HepG2 (cell line): ENCODE measurements at regions not wholly inside any gene's neighbourhood (a gene's known extent, or its start where the extent isn't known, plus 50 kb on each side); places are given as distances from the start of the nearest gene placed in this dataset.

Experiments used
- ATAC-seq: fragments of 200-7000 bp; cut with Tn5 transposase; 3 replicates; pipeline ENCODE4 v1.9.1; 2020; ENCODE audit warnings: mild to moderate bottlenecking, moderate library complexity
- BruUV-seq: library from RNA; stranded (reverse); fragments of 400-500 nt; replicated peaks from 2 replicates; lab custom pipeline; 2021; lab: Mats Ljungman, UMichigan
- CTCF ChIA-PET: fragments of 300-600 bp; formaldehyde crosslinking; extraction: SDS; loops from one replicate; lab custom pipeline; 2021; ENCODE audit warnings: low total read pairs, inconsistent platforms, low intra/inter-chr PET ratio; lab: Yijun Ruan, JAX
- POLR2A ChIA-PET: fragments of 350-600 bp; sonication (Branson Sonifier 250); formaldehyde crosslinking; loops from one replicate; lab custom pipeline; 2020; ENCODE audit warnings: antibody characterized with exemption, inconsistent platforms; lab: Yijun Ruan, JAX
- DNase-seq: peaks from one replicate; pipeline ENCODE4 v3.0.0-alpha.2; 2015; ENCODE audit warnings: low spot score
- FAIRE-seq: peaks from 3 replicates; lab custom pipeline; 2011; peaks lifted over from hg19 to GRCh38; lab: Jason Lieb, UNC
- H2AFZ ChIP-seq: one replicate; pipeline ENCODE4 v1.6.1; 2011; ENCODE audit warnings: low read length, inconsistent platforms
- H3K27ac ChIP-seq: fragments of 300-600 bp; 3 replicates; pipeline ENCODE4 v1.8.0; 2011; ENCODE audit warnings: mixed run types, mild to moderate bottlenecking, mixed read lengths, low read length, inconsistent platforms; ENCODE audit not compliant: insufficient read depth; ENCODE audit errors: extremely low read length
- H3K27me3 ChIP-seq, 2 experiments: fragments of 200-600 bp in 1 of 2; 2 replicates in 1 of 2; 3 replicates in 1 of 2; pipeline versions ENCODE4 v1.6.0 to v1.8.0; 2011; ENCODE audit warnings: low read length in 2 of 2, mild to moderate bottlenecking in 2 of 2, moderate library complexity in 2 of 2, inconsistent platforms in 1 of 2; ENCODE audit not compliant: insufficient read depth in 2 of 2, control insufficient read depth in 1 of 2
- H3K36me3 ChIP-seq, 2 experiments: fragments of 200-600 bp in 1 of 2; replicated peaks in 1 of 2; 2 replicates in 1 of 2; 3 replicates in 1 of 2; pipeline versions ENCODE4 v1.5.1 to v1.8.0; 2011; ENCODE audit warnings: low read length in 2 of 2, inconsistent platforms in 1 of 2; ENCODE audit not compliant: insufficient read depth in 2 of 2, control insufficient read depth in 1 of 2
- H3K4me1 ChIP-seq: 2 replicates; pipeline ENCODE4 v1.5.1; 2012; ENCODE audit warnings: low read length, inconsistent platforms; ENCODE audit not compliant: insufficient read depth
- H3K4me2 ChIP-seq: 2 replicates; pipeline ENCODE4 v1.6.0; 2011; ENCODE audit warnings: low read depth, low read length, inconsistent platforms
- H3K4me3 ChIP-seq, 3 experiments: fragments of 200-600 bp in 1 of 3; sonication (generic), shearing (Covaris generic) in 1 of 3; replicated peaks in 1 of 3; 2 replicates each; pipeline ENCODE4 v1.5.1; 2011 to 2016; ENCODE audit warnings: low read length in 3 of 3, inconsistent platforms in 2 of 3, low read depth in 2 of 3, mild to moderate bottlenecking in 2 of 3, control low read depth in 1 of 3, mixed read lengths in 1 of 3; ENCODE audit not compliant: insufficient read depth in 1 of 3
- H3K79me2 ChIP-seq: one replicate; pipeline ENCODE4 v1.6.1; 2011; ENCODE audit warnings: low read length, inconsistent platforms; ENCODE audit not compliant: insufficient read depth
- H3K9ac ChIP-seq: 2 replicates; pipeline ENCODE4 v1.6.0; 2011; ENCODE audit warnings: mild to moderate bottlenecking, low read depth, low read length, inconsistent platforms; ENCODE audit not compliant: insufficient read depth
- H3K9me3 ChIP-seq: 2 replicates; pipeline ENCODE4 v1.5.1; 2012; ENCODE audit warnings: mild to moderate bottlenecking, low read length
- H4K20me1 ChIP-seq: 2 replicates; pipeline ENCODE4 v1.6.0; 2011; ENCODE audit warnings: inconsistent platforms, mild to moderate bottlenecking, low read length, moderate library complexity; ENCODE audit not compliant: insufficient read depth
- IKZF1 ChIP-seq: fragments of 450-650 bp; IDR thresholded peaks from 2 replicates; pipeline ENCODE4 v1.7.1; 2016
- JUN ChIP-seq: sonication (generic); formaldehyde crosslinking; IDR thresholded peaks from 2 replicates; pipeline ENCODE4 v1.4.0; 2020; ENCODE audit warnings: mild to moderate bottlenecking, missing genetic modification reagents
- SRSF4 ChIP-seq: fragments of 200-400 bp; formaldehyde crosslinking; IDR thresholded peaks from one replicate; pipeline ENCODE4 v1.6.1; 2018; ENCODE audit warnings: mild to moderate bottlenecking, low read depth, low read length, moderate library complexity; ENCODE audit not compliant: poor library complexity, severe bottlenecking
- SUZ12 ChIP-seq: fragments of 150-350 bp; IDR thresholded peaks from 2 replicates; pipeline ENCODE4 v1.6.1; 2014; ENCODE audit warnings: low read depth, low read length
- ZBTB7B ChIP-seq: sonication (generic); formaldehyde crosslinking; IDR thresholded peaks from 2 replicates; pipeline ENCODE4 v1.4.0; 2020; ENCODE audit warnings: missing genetic modification reagents
- ZNF326 ChIP-seq: sonication (generic); formaldehyde crosslinking; IDR thresholded peaks from 2 replicates; pipeline ENCODE4 v1.4.0; 2020; ENCODE audit warnings: missing genetic modification reagents, borderline replicate concordance
- ZNF383 ChIP-seq: sonication (generic); formaldehyde crosslinking; IDR thresholded peaks from 2 replicates; pipeline ENCODE4 v1.4.0; 2020; ENCODE audit warnings: missing genetic modification reagents, mild to moderate bottlenecking, borderline replicate concordance
- ZNF839 ChIP-seq: sonication (generic); formaldehyde crosslinking; IDR thresholded peaks from 2 replicates; pipeline ENCODE4 v1.4.0; 2020; ENCODE audit warnings: missing genetic modification reagents, mild to moderate bottlenecking, borderline replicate concordance
- WGBS: methylation state at CpG from one replicate; pipeline ENCODE4 v1.1.6; 2017; ENCODE audit warnings: low lambda C conversion rate; 5-methylcytosine and 5-hydroxymethylcytosine counted together
- in situ Hi-C: cut with HindIII; loops from 2 replicates; pipeline ENCODE4 v1.10.0; 2017; ENCODE audit warnings: low pct_unique_long_range_greater_than_20kb; ENCODE audit not compliant: extremely low pct_ligation_motif_present
- intact Hi-C: fragments of 100-400 bp; cut with micrococcal nuclease; formaldehyde crosslinking; loops from one replicate; pipeline ENCODE4 v1.10.0; 2022; ENCODE audit not compliant: unreplicated experiment
- TF ChIP-seq, protein P1 (sequence below): sonication (generic); formaldehyde crosslinking; IDR thresholded peaks from 2 replicates; pipeline ENCODE4 v1.4.0; 2020; ENCODE audit warnings: missing genetic modification reagents, low read depth, mild to moderate bottlenecking, borderline replicate concordance
- TF ChIP-seq, protein P2 (sequence below): sonication (generic); formaldehyde crosslinking; conservative IDR thresholded peaks from 2 replicates; pipeline ENCODE4 v1.8.1; 2023; ENCODE audit warnings: missing genetic modification reagents
- TF ChIP-seq, protein P3 (sequence below): IDR thresholded peaks from 2 replicates; pipeline ENCODE4 v1.6.1; 2016; ENCODE audit warnings: missing biosample characterization, missing genetic modification reagents, low read depth

DNA sequence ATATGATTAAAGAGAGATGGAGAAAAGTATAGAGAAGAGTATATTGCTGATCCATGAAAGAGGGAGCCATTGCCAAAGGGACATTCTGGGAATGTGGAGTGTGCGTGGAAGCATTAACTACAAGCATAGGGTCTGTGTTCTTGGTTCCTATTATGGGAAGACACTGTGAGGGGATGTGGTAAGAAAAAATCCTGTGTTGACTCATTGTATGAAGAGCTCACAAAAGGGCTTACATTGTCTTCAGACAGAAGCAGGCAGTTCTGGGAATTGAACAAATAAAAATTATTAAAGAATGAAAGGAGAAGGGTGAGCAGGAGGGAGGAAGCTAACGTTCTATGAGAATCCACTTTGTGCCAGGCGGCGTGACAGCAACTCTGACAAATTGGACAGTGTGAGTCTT lies 250.4 kb upstream of the CHD1 start:
- H2AFZ ChIP-seq, result no peak overlapping the region
- ChIA-PET CTCF (no interaction called here), POLR2A (no interaction called here)
- H3K4me1 ChIP-seq, result peaks cover 8% of the 10 kb centered on the region; the same call in 1 of the 2 replicates
- no peaks in the 10 kb centered on the region for H3K9me3 ChIP-seq
- WGBS, result 33% methylated on average over 4 of the region's 4 CpGs
- no peak for DNase-seq
- H3K79me2 ChIP-seq, result no peaks in the 10 kb centered on the region
- no peak overlapping the region for H3K4me2 ChIP-seq
- no peaks in the 10 kb centered on the region for H4K20me1 ChIP-seq
- BruUV-seq, result no TSS peak
- no peaks in the 10 kb centered on the region for H3K36me3 ChIP-seq
- no peaks in the 10 kb centered on the region for H3K27me3 ChIP-seq
- no peak overlapping the region for H3K4me3 ChIP-seq
- no peak for FAIRE-seq
- H3K9ac ChIP-seq, result no peak overlapping the region
- intact Hi-C loops (no loop called here), in situ Hi-C loops (no loop called here)
- ATAC-seq, result no peak
- TF ChIP-seq ZNF383 (CRISPR knock-in tag) (no peak), IKZF1 (no peak), SUZ12 (no peak), ZNF326 (CRISPR knock-in tag) (no peak), SRSF4 (no peak), JUN (CRISPR knock-in tag) (no peak), ZBTB7B (CRISPR knock-in tag) (no peak), ZNF839 (CRISPR knock-in tag) (no peak)
- TF ChIP-seq, protein P1, sequence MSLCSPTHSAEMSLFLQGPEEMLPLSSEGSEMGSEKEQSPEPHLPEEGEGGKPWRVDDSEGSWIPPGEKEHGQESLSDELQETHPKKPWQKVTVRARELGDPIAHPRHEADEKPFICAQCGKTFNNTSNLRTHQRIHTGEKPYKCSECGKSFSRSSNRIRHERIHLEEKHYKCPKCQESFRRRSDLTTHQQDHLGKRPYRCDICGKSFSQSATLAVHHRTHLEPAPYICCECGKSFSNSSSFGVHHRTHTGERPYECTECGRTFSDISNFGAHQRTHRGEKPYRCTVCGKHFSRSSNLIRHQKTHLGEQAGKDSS (CRISPR knock-in tag), result no peak
- TF ChIP-seq, protein P2, sequence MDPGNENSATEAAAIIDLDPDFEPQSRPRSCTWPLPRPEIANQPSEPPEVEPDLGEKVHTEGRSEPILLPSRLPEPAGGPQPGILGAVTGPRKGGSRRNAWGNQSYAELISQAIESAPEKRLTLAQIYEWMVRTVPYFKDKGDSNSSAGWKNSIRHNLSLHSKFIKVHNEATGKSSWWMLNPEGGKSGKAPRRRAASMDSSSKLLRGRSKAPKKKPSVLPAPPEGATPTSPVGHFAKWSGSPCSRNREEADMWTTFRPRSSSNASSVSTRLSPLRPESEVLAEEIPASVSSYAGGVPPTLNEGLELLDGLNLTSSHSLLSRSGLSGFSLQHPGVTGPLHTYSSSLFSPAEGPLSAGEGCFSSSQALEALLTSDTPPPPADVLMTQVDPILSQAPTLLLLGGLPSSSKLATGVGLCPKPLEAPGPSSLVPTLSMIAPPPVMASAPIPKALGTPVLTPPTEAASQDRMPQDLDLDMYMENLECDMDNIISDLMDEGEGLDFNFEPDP (CRISPR knock-in tag), result no peak
- TF ChIP-seq, protein P3, sequence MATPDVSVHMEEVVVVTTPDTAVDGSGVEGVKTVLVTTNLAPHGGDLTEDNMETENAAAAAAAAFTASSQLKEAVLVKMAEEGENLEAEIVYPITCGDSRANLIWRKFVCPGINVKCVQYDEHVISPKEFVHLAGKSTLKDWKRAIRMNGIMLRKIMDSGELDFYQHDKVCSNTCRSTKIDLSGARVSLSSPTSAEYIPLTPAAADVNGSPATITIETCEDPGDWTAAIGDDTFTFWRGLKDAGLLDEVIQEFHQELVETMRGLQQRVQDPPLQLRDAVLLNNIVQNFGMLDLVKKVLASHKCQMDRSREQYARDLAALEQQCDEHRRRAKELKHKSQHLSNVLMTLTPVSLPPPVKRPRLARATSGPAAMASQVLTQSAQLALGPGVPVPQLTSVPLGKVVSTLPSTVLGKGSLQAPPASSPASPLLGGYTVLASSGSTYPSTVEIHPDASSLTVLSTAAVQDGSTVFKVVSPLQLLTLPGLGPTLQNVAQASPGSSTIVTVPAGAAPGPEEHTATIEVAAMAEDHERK (CRISPR knock-in tag), result no peak
- no peak overlapping the region for H3K27ac ChIP-seq
